Germinal center (tissue), 1 donor: ENCODE measurements at regions not wholly inside any gene's neighbourhood (a gene's known extent, or its start where the extent isn't known, plus 50 kb on each side); places are given as distances from the start of the nearest gene placed in this dataset.

Source experiments
- DNase-seq: peaks from one replicate; pipeline ENCODE4 v3.0.0; 2012; ENCODE audit warnings: mixed read lengths, low spot score

GRCh38 chr18:51852681-51853080 lies 487.3 kb upstream of the DCC start:
- DNase-seq: no peak

GRCh38 chr18:51857989-51858388 lies 482.0 kb upstream of the DCC start:
- no peak for DNase-seq

GRCh38 chr18:51861046-51861445 lies 479.0 kb upstream of the DCC start:
- DNase-seq: no peak

GRCh38 chr18:51862051-51862715 lies 477.8 kb upstream of the DCC start:
- DNase-seq: no peak

GRCh38 chr18:51864219-51864965 lies 475.6 kb upstream of the DCC start:
- no peak for DNase-seq

- no peak for DNase-seq
Measured at GRCh38 chr18:51865538-51865937, 474.5 kb upstream of the DCC start.

GRCh38 chr18:51867767-51868166 lies 472.2 kb upstream of the DCC start:
- DNase-seq: no peak

- no peak for DNase-seq
Measured at GRCh38 chr18:51878724-51879123, 461.3 kb upstream of the DCC start.

GRCh38 chr18:51879329-51879728 lies 460.7 kb upstream of the DCC start:
- DNase-seq: no peak

GRCh38 chr18:51881394-51881793 lies 458.6 kb upstream of the DCC start:
- DNase-seq: no peak

GRCh38 chr18:51884039-51884438 lies 456.0 kb upstream of the DCC start:
- no peak for DNase-seq

- no peak for DNase-seq
Measured at GRCh38 chr18:51890762-51891161, 449.2 kb upstream of the DCC start.

- no peak for DNase-seq
Measured at GRCh38 chr18:51891876-51892275, 448.1 kb upstream of the DCC start.

GRCh38 chr18:51897884-51898283 lies 442.1 kb upstream of the DCC start:
- no peak for DNase-seq

GRCh38 chr18:51907687-51908597 lies 432.1 kb upstream of the DCC start:
- no peak for DNase-seq

- DNase-seq: no peak
Measured at GRCh38 chr18:51908598-51908944, 431.4 kb upstream of the DCC start.

GRCh38 chr18:51911584-51911983 lies 428.4 kb upstream of the DCC start:
- no peak for DNase-seq

GRCh38 chr18:51912381-51912780 lies 427.6 kb upstream of the DCC start:
- no peak for DNase-seq

- DNase-seq: no peak
Measured at GRCh38 chr18:51915176-51915575, 424.8 kb upstream of the DCC start.

GRCh38 chr18:51921862-51922261 lies 418.1 kb upstream of the DCC start:
- DNase-seq: no peak

- no peak for DNase-seq
Measured at GRCh38 chr18:51933903-51934302, 406.1 kb upstream of the DCC start.

GRCh38 chr18:51936115-51936514 lies 403.9 kb upstream of the DCC start:
- DNase-seq: no peak

- DNase-seq: no peak
Measured at GRCh38 chr18:51941999-51942398, 398.0 kb upstream of the DCC start.
